ENCODE measurements at regions not wholly inside any gene's neighbourhood (a gene's known extent, or its start where the extent isn't known, plus 50 kb on each side); places are given as distances from the start of the nearest gene placed in this dataset.
A peak's percentile ranks its signal among the peaks of the same experiment; 100 is the strongest.

GRCh38 chr5:103842936-103843335 is 280.3 kb upstream of the NUDT12 start:
- no peak for DNase-seq (ENCODE audit: low read depth in 4 of 4, low spot score in 3 of 4)

GRCh38 chr5:103840600-103840999 is 278.0 kb upstream of the NUDT12 start:
- DNase-seq (ENCODE audit: low read depth in 4 of 4, low spot score in 3 of 4) = no peak

GRCh38 chr5:103834216-103834615 is 271.6 kb upstream of the NUDT12 start:
- no peak for DNase-seq (ENCODE audit: low read depth in 4 of 4, low spot score in 3 of 4)

GRCh38 chr5:103829585-103829984 is 267.0 kb upstream of the NUDT12 start:
- DNase-seq (ENCODE audit: low read depth in 4 of 4, low spot score in 3 of 4) = no peak

GRCh38 chr5:103827976-103828375 is 265.4 kb upstream of the NUDT12 start:
- no peak for DNase-seq (ENCODE audit: low read depth in 4 of 4, low spot score in 3 of 4)

- no peak for DNase-seq (ENCODE audit: low read depth in 4 of 4, low spot score in 3 of 4)
These were observed 258.8 kb upstream of the NUDT12 start for GRCh38 chr5:103821361-103821760.

- peak in 2 of 4 donors; percentile 14 to 28 for DNase-seq (ENCODE audit: low read depth in 4 of 4, low spot score in 3 of 4)
These were observed 246.0 kb upstream of the NUDT12 start for GRCh38 chr5:103808464-103809106.

GRCh38 chr5:103804711-103805110 is 242.1 kb upstream of the NUDT12 start:
- no peak for DNase-seq (ENCODE audit: low read depth in 4 of 4, low spot score in 3 of 4)

- DNase-seq (ENCODE audit: low read depth in 4 of 4, low spot score in 3 of 4) = no peak
These were observed 239.1 kb upstream of the NUDT12 start for GRCh38 chr5:103801681-103802080.

GRCh38 chr5:103800741-103801495 is 238.3 kb upstream of the NUDT12 start:
- DNase-seq (ENCODE audit: low read depth in 4 of 4, low spot score in 3 of 4) = no peak

- DNase-seq (ENCODE audit: low read depth in 4 of 4, low spot score in 3 of 4) = no peak
These were observed 231.1 kb upstream of the NUDT12 start for GRCh38 chr5:103793595-103794182.

GRCh38 chr5:103785569-103785968 is 223.0 kb upstream of the NUDT12 start:
- no peak for DNase-seq (ENCODE audit: low read depth in 4 of 4, low spot score in 3 of 4)

- DNase-seq (ENCODE audit: low read depth in 4 of 4, low spot score in 3 of 4) = no peak
These were observed 221.1 kb upstream of the NUDT12 start for GRCh38 chr5:103783669-103784068.

- DNase-seq (ENCODE audit: low read depth in 4 of 4, low spot score in 3 of 4) = no peak
These were observed 218.2 kb upstream of the NUDT12 start for GRCh38 chr5:103780794-103781193.

GRCh38 chr5:103774721-103775120 is 212.1 kb upstream of the NUDT12 start:
- peak in 3 of 4 donors; percentile 14 to 53 (median 20) for DNase-seq (ENCODE audit: low read depth in 4 of 4, low spot score in 3 of 4)

GRCh38 chr5:103772248-103772647 is 209.7 kb upstream of the NUDT12 start:
- DNase-seq (ENCODE audit: low read depth in 4 of 4, low spot score in 3 of 4) = no peak

- DNase-seq (ENCODE audit: low read depth in 4 of 4, low spot score in 3 of 4) = no peak
These were observed 201.8 kb upstream of the NUDT12 start for GRCh38 chr5:103764403-103764802.

- no peak for DNase-seq (ENCODE audit: low read depth in 4 of 4, low spot score in 3 of 4)
These were observed 196.4 kb upstream of the NUDT12 start for GRCh38 chr5:103758996-103759395.

- DNase-seq (ENCODE audit: low read depth in 4 of 4, low spot score in 3 of 4) = no peak
These were observed 193.4 kb upstream of the NUDT12 start for GRCh38 chr5:103755974-103756373.

- no peak for DNase-seq (ENCODE audit: low read depth in 4 of 4, low spot score in 3 of 4)
These were observed 182.9 kb upstream of the NUDT12 start for GRCh38 chr5:103745353-103746065.

- DNase-seq (ENCODE audit: low read depth in 4 of 4, low spot score in 3 of 4) = no peak
These were observed 181.6 kb upstream of the NUDT12 start for GRCh38 chr5:103744159-103744558.

Data from left renal pelvis (tissue), 4 donors.